ENCODE measurements at regions not wholly inside any gene's neighbourhood (a gene's known extent, or its start where the extent isn't known, plus 50 kb on each side); places are given as distances from the start of the nearest gene placed in this dataset.

GRCh38 chr6:122238861-122239260 lies 160.6 kb upstream of the HSF2 start:
- Histone ChIP-seq H3K9ac (ENCODE audit: control insufficient read depth, insufficient read depth, low read length) (no peak overlapping the region), H3K36me3 (ENCODE audit: control insufficient read depth in 2 of 2, insufficient read depth in 2 of 2, low read length in 1 of 2) (no peaks in the 10 kb centered on the region), H3K4me2 (ENCODE audit: control insufficient read depth, insufficient read depth) (no peak overlapping the region), H3K27me3 (replicated peaks in 1 of 2; ENCODE audit: control insufficient read depth in 2 of 2, insufficient read depth in 2 of 2, low read length in 1 of 2) (no peaks in the 10 kb centered on the region), H3K9me3 (replicated peaks; ENCODE audit: control insufficient read depth, insufficient read depth, low read length) (no peaks in the 10 kb centered on the region), H3K4me3 (no peak overlapping the region), H4K20me1 (ENCODE audit: control insufficient read depth, insufficient read depth) (no peaks in the 10 kb centered on the region), H3K4me1 (ENCODE audit: control insufficient read depth, insufficient read depth, low read length) (no peaks in the 10 kb centered on the region), H3K27ac (ENCODE audit: control insufficient read depth, insufficient read depth) (no peak overlapping the region), H2AFZ (ENCODE audit: control insufficient read depth, low read depth, low read length) (no peak overlapping the region), H3K79me2 (ENCODE audit: control insufficient read depth, insufficient read depth, low read length) (no peaks in the 10 kb centered on the region)
- DNase-seq (ENCODE audit: low read depth, low spot score) (no peak), FAIRE-seq (no peak), ATAC-seq (no peak)
- in situ Hi-C loops (cut with MboI): no loop called here
- ChIA-PET CTCF (interaction anchor here (1.0 kb wide), 1 partner anchor 251 kb away, joined by 3 read pairs; no protein-coding TSS in a partner anchor), POLR2A (no interaction called here), SMC1A (ENCODE audit: uncharacterized antibody, unreplicated experiment) (no interaction called here), RAD21 (ENCODE audit: unreplicated experiment) (no interaction called here)
- TF ChIP-seq JUND (IDR thresholded peaks at IDR 0.05; ENCODE audit: low read depth, low read length) (no peak), ZBED1 (IDR thresholded peaks at IDR 0.05; ENCODE audit: borderline replicate concordance) (no peak), LARP7 (IDR thresholded peaks at IDR 0.05) (no peak), CHD2 (IDR thresholded peaks at IDR 0.05; ENCODE audit: borderline replicate concordance, low read depth, low read length) (no peak), BMI1 (IDR thresholded peaks at IDR 0.05; ENCODE audit: borderline replicate concordance) (no peak), ZSCAN29 (IDR thresholded peaks at IDR 0.05) (no peak), YBX1 (IDR thresholded peaks at IDR 0.05) (no peak), KLF5 (IDR thresholded peaks at IDR 0.05; ENCODE audit: partially characterized antibody) (no peak), TARDBP (IDR thresholded peaks at IDR 0.05; ENCODE audit: borderline replicate concordance) (no peak), TBL1XR1 (IDR thresholded peaks at IDR 0.05; ENCODE audit: low read depth, low read length) (no peak), ZNF24 (IDR thresholded peaks at IDR 0.05) (no peak), TCF3 (IDR thresholded peaks at IDR 0.05; ENCODE audit: borderline replicate concordance, insufficient read depth, low read depth, low read length) (no peak), HDAC2 (IDR thresholded peaks at IDR 0.05) (no peak), STAT3 (IDR thresholded peaks at IDR 0.05; ENCODE audit: low read depth, low read length) (no peak), WRNIP1 (IDR thresholded peaks at IDR 0.05; ENCODE audit: borderline replicate concordance, low read depth, low read length) (no peak), ZBTB11 (CRISPR knock-in tag; IDR thresholded peaks at IDR 0.05) (no peak), RCOR1 (conservative IDR thresholded peaks at IDR 0.05; ENCODE audit: low read depth, low read length) (no peak)
- TF ChIP-seq, protein P1, sequence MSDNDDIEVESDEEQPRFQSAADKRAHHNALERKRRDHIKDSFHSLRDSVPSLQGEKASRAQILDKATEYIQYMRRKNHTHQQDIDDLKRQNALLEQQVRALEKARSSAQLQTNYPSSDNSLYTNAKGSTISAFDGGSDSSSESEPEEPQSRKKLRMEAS (IDR thresholded peaks at IDR 0.05; ENCODE audit: low read depth, low read length): no peak
- BruUV-seq (replicated peaks): no TSS peak
- intact Hi-C loops (cut with micrococcal nuclease; ENCODE audit: unreplicated experiment): no loop called here

All from GM12878 (cell line).